Activated T-cell treated with anti-CD3 and anti-CD28 coated beads for 48 hours (primary cell): ENCODE measurements at regions not wholly inside any gene's neighbourhood (a gene's known extent, or its start where the extent isn't known, plus 50 kb on each side); places are given as distances from the start of the nearest gene placed in this dataset.
"Not testable (repeated sequence)": the region's sequence is repeated elsewhere in the genome, so short reads cannot be mapped to it uniquely, and the experiment has no call there.

Source experiments
- DNase-seq: peaks from one replicate; pipeline ENCODE4 v3.0.0-alpha.2; 2020; ENCODE audit warnings: low read depth

DNA sequence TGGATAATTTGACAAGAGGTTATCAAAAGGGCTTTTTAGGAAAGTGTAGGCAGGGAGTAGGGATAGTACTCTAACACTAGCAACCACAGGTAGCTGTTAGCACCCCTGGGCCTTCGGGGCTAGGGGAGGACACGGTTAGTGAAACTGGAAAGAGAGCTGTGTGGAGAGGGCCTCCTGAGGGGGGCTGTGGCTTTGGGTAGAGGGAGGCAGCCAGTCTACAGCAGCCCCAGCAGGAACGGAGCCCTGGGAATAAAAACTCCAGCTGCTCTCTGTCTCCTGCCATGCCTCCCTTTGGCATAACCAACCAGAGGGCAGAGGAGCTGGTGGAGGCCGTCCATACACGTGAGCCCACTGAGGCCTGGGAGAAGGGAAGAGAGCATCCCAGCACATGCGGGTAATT lies 223.2 kb downstream of the FOXD2 start:
- no peak for DNase-seq

DNA sequence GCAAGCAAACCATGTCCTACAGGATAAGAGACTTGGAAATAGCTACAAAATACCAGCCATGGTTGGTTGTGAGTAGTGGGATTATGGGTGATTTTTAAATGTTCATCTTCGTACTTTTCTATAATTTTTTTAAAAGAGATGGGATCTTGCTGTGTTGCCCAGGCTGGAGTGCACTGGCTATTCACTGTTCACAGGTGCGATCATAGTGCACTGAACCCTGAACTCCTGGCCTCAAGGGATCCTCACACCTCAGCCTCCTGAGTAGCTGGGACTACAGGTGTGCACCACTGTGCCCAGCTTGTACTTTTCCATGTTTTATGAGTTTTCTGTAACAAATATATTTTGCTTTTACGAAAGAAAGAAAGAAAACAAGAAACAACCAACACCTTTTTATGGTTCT lies 224.2 kb downstream of the FOXD2 start:
- DNase-seq: no peak

DNA sequence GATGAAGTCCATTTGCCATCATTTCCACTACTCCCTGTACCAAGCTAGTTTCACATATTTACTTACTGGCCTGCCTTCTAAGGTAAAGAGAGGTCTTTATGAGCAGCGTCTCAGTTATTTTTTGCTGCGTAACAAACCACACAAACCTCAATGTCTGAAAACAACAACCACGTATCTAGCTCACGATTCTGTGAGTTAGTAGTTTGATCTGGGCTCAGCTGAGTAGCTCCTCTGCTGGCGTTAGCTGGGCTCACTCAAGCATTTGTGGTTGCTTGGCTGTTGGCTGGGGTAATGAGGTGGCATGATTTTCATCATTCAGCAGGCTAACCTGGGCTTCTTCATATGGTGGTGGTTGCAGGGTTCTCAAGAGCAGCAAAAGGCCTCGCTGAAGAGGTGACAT lies 225.4 kb downstream of the FOXD2 start:
- DNase-seq: no peak

- DNase-seq: no peak
These were observed 226.5 kb downstream of the FOXD2 start for GRCh38 chr1:47664356-47664755.

GRCh38 chr1:47664896-47665295 lies 227.1 kb downstream of the FOXD2 start:
- DNase-seq: not testable (repeated sequence)

- DNase-seq: no peak
These were observed 231.3 kb downstream of the FOXD2 start for GRCh38 chr1:47669081-47669585.

DNA sequence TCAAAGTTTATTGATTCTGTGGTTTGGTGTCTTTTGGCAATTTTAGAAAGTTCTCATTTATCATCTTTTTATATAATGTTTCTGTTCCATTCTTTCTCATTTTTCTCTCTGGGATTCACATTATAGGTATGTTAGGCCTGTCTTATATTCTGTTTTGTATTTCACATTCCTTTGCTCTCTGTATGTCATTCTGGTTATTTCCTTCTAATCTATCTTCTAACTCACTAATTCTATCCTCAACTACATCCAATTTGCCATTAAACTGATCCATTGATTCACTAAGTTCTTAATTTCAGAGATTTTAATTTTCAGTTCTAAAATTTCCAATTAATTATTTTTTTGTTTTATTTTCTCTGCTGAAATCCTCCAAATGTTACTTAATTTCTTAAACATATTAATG lies 234.8 kb downstream of the FOXD2 start:
- DNase-seq: no peak

DNA sequence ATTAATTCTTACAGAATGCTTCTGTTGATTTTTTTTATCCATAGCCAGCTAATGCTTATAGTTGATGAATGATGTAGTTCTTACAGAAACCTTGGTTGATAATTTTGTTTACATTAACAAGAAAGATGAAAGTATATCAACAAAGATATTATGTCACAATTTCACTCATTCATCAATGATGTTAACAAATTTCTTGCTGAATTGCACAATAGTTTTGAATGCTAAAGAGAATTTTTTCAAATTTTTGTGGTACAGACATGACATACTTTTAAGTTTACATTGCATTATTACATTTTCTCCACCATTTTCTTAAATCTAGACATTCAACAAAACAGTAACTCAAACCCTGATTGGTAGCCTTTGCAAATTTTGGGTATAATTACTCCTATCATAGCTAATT lies 236.3 kb downstream of the FOXD2 start:
- no peak for DNase-seq

DNA sequence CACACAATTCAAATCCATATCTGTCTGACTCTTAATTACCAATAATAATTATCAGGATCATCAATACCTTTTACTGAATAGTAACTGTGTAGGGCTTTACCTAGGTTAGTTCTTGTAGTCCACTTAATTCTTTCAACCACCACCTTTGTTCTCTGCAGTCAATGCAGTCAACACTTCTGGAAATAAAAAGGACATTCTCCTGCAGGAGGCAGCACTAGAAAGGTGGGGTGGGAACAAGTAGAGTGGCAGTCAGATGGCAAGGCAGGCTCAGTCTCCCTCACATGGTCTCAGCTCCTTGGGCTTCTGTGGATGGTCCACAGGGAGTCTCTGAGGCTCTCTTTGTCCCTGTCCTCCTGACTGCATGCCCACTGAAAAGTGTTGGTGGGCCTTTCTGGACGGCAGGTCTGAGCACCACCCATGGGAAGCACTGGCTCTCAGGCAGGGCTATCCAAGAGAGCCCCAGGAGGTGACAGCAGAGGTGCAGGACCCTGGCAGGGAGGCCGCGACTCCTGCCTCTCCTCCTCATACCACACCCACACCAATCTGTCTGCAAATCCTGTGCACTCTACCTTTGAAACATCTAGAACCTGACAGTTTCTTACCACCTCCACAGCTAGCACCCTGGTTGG lies 237.3 kb downstream of the FOXD2 start:
- DNase-seq: no peak

- DNase-seq: no peak
These were observed 237.9 kb downstream of the FOXD2 start for GRCh38 chr1:47675721-47676120.

GRCh38 chr1:47676311-47677054 lies 238.6 kb downstream of the FOXD2 start:
- no peak for DNase-seq

GRCh38 chr1:47677241-47677940 lies 239.5 kb downstream of the FOXD2 start:
- DNase-seq: no peak

DNA sequence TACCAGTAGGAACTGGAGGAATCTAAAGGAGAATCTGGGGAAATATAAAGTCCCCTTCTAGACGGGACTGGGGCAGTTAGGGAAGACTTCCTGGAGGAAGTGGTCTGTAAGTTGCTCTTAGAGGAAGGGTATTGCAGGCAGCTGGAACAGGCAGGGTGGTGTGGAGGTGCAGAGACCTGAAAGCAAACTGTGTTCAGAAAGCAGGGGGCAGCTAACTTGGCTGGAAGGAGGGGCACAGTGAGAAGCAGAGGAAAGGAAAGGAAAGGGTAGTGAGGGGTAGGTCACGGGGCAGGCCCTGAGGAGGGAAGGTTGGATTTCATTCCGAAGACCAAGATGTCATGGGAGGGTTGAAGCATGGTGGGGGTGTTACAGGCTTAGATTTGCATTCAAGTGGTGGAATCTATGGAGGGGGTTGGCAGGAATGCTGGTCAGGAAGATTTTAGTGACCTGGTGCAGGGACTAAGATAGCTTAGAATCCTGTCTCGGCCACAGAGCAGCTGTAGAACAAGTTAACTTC lies 240.7 kb downstream of the FOXD2 start:
- DNase-seq: no peak

DNA sequence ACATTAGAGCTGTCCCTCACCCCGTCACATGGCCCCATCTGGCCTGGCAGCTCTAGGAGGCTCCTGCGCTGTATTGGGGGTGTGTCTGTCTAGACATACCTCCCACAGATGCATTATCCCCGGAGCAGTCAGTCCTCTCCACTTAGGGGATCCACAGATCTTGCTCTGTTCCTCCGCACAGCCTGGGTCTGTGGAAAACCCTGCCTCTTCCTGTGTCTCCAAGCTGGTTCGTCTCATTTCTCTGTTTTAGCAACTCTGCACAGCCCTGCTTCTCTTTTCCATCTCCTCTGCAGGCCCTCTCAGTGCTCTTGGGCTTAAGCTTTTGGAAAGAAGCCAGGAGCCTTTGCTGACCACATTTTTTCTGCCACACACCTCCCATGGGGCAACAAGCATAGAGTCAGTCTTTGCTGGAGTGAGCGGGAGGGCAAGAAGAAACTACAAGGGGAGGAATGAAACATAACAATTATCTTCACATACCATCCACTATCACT lies 241.5 kb downstream of the FOXD2 start:
- DNase-seq: no peak

DNA sequence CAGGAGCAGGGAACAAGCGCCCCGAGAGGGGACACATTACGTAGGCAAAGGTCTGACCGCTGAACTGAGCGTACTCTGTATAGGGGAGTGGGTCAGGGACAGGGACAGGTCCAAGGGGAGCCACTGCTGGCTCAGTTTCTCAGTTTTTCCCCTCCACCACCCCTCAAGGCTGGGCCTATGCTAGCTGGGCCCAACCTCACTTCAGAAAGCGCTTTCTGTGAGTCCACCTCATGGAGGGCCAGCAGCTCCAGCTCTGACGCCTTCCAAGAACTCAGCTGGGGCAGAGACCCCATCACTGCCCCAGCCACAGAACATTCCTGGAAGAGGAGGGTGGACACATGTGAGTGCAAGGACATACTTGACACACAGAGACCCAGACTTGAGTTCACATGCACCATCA lies 242.0 kb downstream of the FOXD2 start:
- no peak for DNase-seq

DNA sequence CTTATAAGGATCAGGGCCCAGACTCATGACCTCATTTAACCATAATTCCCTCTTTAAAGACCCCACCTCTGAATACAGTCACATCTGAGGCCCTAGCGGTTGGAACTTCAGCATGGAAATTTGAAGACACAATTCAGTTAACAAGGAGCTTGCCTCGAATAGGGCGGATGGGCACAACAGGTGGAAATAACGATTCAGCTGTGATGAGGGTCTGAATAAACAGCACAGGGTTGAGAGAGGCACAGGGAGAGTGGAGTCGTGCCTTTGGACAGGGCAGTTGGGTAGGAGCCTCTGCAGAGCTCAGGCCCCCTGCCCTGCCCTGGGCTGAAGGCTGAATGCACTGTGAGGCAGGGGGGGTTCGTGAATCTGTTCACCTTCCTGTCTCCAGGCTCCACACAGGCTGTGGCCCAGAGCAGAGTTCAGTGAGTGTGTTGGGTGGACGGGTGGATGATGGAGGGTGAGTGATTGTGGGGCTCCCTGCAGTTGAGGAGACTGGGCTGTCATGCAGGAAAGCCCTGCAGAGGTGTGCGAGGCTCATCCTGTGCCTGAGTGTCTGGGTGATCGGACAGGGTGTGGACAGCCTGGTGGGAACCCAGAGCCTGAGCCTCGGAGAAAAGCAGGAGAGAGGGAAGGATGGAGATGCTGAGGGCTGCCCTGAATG lies 243.1 kb downstream of the FOXD2 start:
- DNase-seq: no peak

DNA sequence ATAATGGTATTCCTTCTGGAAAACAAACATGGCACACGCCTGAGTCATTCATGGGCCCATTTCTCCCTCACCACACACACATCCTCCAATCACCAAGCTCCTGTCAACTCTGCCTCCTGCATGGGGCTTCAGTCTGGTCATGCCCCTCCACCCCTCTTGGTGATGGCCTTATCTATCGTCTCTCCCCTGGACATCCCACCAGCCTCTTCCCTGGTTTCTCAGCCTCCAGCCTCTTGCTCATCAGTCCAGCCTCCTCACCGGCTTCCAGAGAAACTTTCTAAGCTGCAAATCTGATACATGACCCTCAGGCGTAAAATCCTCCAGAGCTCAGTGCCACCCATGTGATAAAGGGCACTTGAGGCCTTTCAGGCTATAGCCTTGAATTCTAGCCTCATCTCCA lies 243.9 kb downstream of the FOXD2 start:
- no peak for DNase-seq

DNA sequence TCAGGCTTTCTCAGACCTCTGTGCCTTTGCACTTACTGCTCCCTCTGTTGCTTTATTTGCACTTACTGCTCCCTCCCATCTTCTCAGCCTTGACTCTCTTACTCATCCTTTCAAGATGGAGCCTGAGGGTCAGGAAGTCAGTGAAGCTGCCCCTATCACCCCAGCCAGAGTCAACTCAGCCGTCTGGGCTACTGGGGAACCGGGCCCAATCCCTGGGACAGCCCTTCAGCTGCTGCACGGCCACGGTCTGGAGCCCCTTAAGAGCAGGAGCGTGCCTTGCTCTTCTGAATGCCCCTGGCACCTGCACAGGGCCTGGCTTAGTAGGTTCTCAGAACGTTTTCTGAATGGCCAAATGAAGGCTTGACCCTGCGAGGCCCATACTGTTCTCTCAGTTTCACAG lies 244.4 kb downstream of the FOXD2 start:
- no peak for DNase-seq

GRCh38 chr1:47682786-47683350 lies 245.0 kb downstream of the FOXD2 start:
- DNase-seq: no peak

- no peak for DNase-seq
These were observed 245.6 kb downstream of the FOXD2 start for GRCh38 chr1:47683401-47683800.

- DNase-seq: no peak
These were observed 246.7 kb downstream of the FOXD2 start for GRCh38 chr1:47684518-47684917.
